Dermis microvascular lymphatic vessel endothelial cell (primary cell): ENCODE measurements at regions not wholly inside any gene's neighbourhood (a gene's known extent, or its start where the extent isn't known, plus 50 kb on each side); places are given as distances from the start of the nearest gene placed in this dataset.
"Not testable (repeated sequence)": the region's sequence is repeated elsewhere in the genome, so short reads cannot be mapped to it uniquely, and the experiment has no call there.

Experiments
- DNase-seq, 2 donors: peaks; one replicate each; pipeline versions ENCODE4 v3.0.0 to v3.0.0-alpha.2; 2010; ENCODE audit warnings: low read depth in 2 of 2

GRCh38 chr11:134611537-134611936, 199.5 kb upstream of the B3GAT1 start:
- no peak for DNase-seq

- no peak for DNase-seq
These were observed 198.3 kb upstream of the B3GAT1 start for GRCh38 chr11:134610116-134610910.

- DNase-seq = no peak
These were observed 197.5 kb upstream of the B3GAT1 start for GRCh38 chr11:134609361-134610115.

- no peak for DNase-seq
These were observed 196.1 kb upstream of the B3GAT1 start for GRCh38 chr11:134607963-134608750.

- no peak for DNase-seq
These were observed 194.2 kb upstream of the B3GAT1 start for GRCh38 chr11:134606251-134606650.

- DNase-seq = no peak
These were observed 192.8 kb upstream of the B3GAT1 start for GRCh38 chr11:134604886-134605285.

GRCh38 chr11:134599299-134599771, 187.3 kb upstream of the B3GAT1 start:
- DNase-seq = no peak

- no peak for DNase-seq
These were observed 186.3 kb upstream of the B3GAT1 start for GRCh38 chr11:134598368-134598767.

GRCh38 chr11:134597452-134597851, 185.4 kb upstream of the B3GAT1 start:
- no peak for DNase-seq

- no peak for DNase-seq
These were observed 184.4 kb upstream of the B3GAT1 start for GRCh38 chr11:134596404-134596803.

GRCh38 chr11:134592391-134592990, 180.4 kb upstream of the B3GAT1 start:
- DNase-seq = no peak

GRCh38 chr11:134591338-134591737, 179.3 kb upstream of the B3GAT1 start:
- no peak for DNase-seq

GRCh38 chr11:134589129-134589528, 177.1 kb upstream of the B3GAT1 start:
- DNase-seq = no peak

GRCh38 chr11:134588460-134589110, 176.5 kb upstream of the B3GAT1 start:
- not testable (repeated sequence) for DNase-seq

GRCh38 chr11:134587345-134587744, 175.3 kb upstream of the B3GAT1 start:
- no peak for DNase-seq

- no peak for DNase-seq
These were observed 174.7 kb upstream of the B3GAT1 start for GRCh38 chr11:134586726-134587125.

- no peak for DNase-seq
These were observed 173.9 kb upstream of the B3GAT1 start for GRCh38 chr11:134585666-134586610.

GRCh38 chr11:134584706-134585445, 172.8 kb upstream of the B3GAT1 start:
- no peak for DNase-seq

GRCh38 chr11:134584001-134584561, 172.0 kb upstream of the B3GAT1 start:
- no peak for DNase-seq
